ENCODE measurements at regions not wholly inside any gene's neighbourhood (a gene's known extent, or its start where the extent isn't known, plus 50 kb on each side); places are given as distances from the start of the nearest gene placed in this dataset.

DNA sequence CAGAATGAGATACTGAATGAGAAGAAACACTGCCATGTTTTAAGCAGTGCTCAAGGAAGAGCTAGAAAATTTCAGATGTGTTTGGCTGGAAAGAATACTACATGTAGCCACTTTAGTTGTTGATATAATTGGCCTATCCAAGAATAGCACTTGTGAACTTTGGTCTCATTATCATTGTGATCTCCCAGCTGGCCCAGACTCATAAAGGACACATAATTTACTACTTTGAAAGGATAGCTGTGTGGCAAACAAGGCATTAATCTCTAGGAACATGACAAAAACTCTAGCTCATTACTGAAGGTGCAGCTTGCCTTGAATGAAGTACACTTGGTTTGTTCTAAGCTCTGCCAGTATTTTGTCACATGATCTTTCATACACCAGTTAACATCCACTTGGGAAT lies 356.3 kb downstream of the CSNK1G3 start:
- peak; percentile 21 for DNase-seq

GRCh38 chr5:123865641-123866040 lies 353.7 kb downstream of the CSNK1G3 start:
- DNase-seq = no peak

GRCh38 chr5:123864578-123864977 lies 352.6 kb downstream of the CSNK1G3 start:
- DNase-seq = no peak

DNA sequence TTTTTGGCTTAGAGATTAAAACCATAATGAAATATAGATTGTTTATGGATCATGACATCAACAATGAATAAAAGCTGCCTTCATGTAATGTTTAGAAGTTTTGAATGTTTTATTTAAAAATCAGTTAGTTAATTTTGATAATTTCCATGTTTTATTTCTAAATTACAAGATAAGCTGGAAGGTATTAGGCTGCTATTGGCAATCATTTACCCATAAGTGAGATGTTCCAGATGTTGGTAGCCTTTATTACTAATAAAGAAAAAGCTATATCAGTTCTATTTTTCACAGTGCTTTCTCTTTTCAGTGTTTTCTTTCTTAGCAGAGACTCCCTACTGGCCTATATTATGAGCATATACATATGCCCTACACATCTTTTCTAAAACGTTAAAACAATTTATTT lies 347.0 kb downstream of the CSNK1G3 start:
- no peak for DNase-seq

- DNase-seq = no peak
Observed at GRCh38 chr5:123856766-123857165, 344.8 kb downstream of the CSNK1G3 start.

- DNase-seq = no peak
Observed at GRCh38 chr5:123855609-123856008, 343.6 kb downstream of the CSNK1G3 start.

- DNase-seq = no peak
Observed at GRCh38 chr5:123845356-123846100, 333.6 kb downstream of the CSNK1G3 start.

- DNase-seq = no peak
Observed at GRCh38 chr5:123844873-123845272, 332.9 kb downstream of the CSNK1G3 start.

DNA sequence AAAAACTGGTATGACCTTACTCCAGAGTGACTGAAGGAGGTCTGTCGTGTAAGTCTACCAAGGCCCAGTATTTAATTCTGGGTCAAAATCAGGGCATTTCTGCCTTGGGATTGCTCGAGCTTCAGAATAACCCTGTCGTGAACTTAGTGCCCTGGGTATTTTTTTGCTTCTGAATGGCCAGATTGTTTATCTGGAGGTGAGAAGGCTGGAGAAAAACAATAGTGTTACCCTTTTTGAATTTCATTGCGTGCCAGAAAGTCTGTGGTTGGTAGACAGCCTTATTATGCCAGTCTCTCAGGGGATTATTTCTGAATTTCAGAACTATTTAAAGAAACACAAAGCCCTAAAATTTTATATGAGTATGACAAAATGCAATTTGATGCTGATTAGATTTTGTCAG lies 323.4 kb downstream of the CSNK1G3 start:
- no peak for DNase-seq

GRCh38 chr5:123830575-123830974 lies 318.6 kb downstream of the CSNK1G3 start:
- DNase-seq = no peak

DNA sequence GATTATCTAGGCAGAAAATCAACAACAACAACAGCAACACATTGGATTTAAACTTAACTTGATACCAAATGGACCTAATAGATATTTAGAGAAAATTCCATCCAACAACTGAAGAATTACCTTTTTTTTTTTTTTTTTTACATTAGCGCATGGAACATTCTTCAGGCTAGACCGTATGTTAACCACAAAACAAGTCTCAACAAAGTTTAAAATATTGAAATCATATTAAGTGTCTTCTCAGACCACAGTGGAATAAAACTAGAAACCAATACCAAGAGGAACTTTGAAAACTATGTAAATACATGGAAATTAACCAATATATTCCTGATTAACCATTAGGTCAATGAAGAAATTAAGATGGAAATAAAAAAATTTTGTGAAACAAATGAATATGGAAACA lies 315.8 kb downstream of the CSNK1G3 start:
- no peak for DNase-seq

DNA sequence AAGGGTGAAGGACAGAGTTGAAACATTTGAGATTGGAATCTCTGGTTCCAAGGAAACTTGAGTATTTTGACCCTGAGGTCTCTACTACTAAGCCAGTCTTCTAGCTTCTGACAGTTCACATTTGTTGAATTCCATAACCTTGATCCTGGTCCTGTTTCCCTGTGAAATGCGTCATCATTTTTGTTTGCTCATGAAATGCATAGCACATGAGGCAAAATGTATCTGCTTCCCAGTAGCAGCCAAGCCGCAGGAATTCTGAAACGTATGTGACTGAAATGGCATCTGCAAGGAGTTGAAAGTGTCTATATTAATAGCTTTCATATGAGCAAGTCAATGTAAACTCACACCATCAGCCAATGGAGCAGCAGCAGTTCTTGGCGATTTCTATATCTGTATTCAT lies 307.9 kb downstream of the CSNK1G3 start:
- no peak for DNase-seq

GRCh38 chr5:123819386-123819785 lies 307.4 kb downstream of the CSNK1G3 start:
- DNase-seq = no peak

- DNase-seq = no peak
Observed at GRCh38 chr5:123817267-123817666, 305.3 kb downstream of the CSNK1G3 start.

DNA sequence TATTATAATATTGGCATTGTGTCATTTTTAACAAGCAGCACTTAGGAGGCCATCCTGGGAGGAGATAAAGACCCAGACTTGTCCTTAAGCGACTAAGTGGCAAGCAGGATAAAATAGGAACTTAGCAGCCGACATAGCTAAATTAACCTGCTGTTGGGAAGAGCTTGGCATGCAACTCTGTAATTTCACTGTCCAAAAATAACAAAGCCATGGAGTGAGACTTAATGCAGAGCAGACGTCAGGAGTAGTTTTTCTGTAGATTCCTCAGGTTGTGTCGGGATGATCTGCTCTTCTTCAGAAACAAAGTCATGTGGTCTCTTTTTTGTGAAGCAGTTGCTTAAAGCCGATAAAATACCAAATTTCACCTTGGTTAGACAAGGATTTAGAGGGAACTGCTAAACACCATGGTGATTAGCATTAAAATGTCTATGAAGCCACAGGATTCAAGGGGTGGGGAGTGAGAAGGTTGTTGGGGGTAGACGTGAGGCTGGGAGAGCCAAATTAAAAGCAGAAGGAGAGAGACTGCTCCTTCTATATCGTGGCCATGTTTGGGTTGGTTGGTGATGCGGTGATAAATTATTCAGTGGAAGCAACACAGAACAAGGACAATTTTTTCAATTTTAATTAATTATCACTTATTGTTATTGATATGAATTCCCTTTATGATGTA lies 303.0 kb downstream of the CSNK1G3 start:
- no peak for DNase-seq

DNA sequence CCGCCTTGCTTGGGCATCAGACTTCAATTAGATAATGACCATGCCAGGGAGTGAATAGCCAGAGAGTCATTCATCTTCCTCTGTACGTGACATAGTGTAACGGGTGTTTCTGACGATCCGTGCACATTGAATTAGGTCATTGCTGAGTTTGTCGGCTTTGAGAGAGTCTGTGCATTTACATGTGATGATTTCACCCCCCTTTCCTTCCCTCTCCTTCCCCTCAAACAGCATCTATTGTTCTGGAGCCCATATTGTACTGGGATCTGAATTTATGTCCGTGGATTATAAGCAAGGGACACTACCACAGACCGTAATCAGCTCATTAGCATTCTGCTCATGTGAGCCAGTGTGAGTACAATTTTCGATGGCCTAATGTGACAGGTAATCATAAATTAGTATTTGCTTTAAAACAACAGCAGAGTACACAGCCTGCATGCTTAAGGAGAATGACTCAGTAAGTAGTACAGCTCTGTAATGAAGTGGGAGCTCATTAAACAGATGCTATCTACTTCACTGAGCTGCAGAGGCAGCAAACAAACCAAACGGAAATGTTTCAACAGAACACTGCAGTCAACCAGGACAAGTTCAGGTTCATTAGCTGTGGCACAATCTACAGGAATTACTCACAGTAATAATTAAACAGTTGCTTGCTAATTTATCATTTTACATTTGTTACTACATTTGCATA lies 302.1 kb downstream of the CSNK1G3 start:
- no peak for DNase-seq

GRCh38 chr5:123813264-123813663 lies 301.3 kb downstream of the CSNK1G3 start:
- DNase-seq = no peak

GRCh38 chr5:123811831-123812230 lies 299.9 kb downstream of the CSNK1G3 start:
- DNase-seq = no peak

- DNase-seq = no peak
Observed at GRCh38 chr5:123810746-123811340, 298.9 kb downstream of the CSNK1G3 start.

GRCh38 chr5:123810253-123810652 lies 298.3 kb downstream of the CSNK1G3 start:
- DNase-seq = no peak

GRCh38 chr5:123809594-123810221 lies 297.7 kb downstream of the CSNK1G3 start:
- peak; percentile 63 for DNase-seq

All from left kidney (tissue), 1 donor.